Stimulated activated CD8-positive, alpha-beta memory T cell treated with anti-CD3 and anti-CD28 coated beads, Interleukin-15, amount 100 ng/mL, for 48 hours (primary cell): ENCODE measurements at regions not wholly inside any gene's neighbourhood (a gene's known extent, or its start where the extent isn't known, plus 50 kb on each side); places are given as distances from the start of the nearest gene placed in this dataset.
"Not testable (repeated sequence)": the region's sequence is repeated elsewhere in the genome, so short reads cannot be mapped to it uniquely, and the experiment has no call there.

Source experiments
- DNase-seq, 2 donors: peaks; one replicate each; pipeline ENCODE4 v3.0.0-alpha.2; 2020; ENCODE audit warnings: low read depth in 2 of 2

- no peak for DNase-seq
These were observed 1130.7 kb upstream of the FAM98A start for GRCh38 chr2:34729845-34730244.

DNA sequence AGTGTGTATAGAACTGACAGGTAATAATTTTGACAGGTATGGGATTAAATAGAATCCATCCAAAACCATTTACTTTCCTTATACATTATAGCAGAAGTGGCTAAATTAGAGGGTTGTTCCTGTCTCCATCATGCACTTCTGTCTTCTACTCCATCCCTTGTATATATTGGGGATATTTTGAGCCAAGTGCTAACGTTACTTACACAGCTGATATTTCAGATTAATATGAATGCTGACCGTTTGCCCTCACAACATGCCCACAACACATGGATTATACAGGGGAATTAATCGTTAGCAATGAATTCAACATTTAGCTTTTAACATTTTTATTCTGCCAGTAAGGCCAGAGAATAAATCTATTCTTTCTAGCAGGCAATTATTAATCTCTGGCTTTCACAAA lies 1125.0 kb upstream of the FAM98A start:
- DNase-seq, result no peak

- DNase-seq, result no peak
These were observed 1124.6 kb upstream of the FAM98A start for GRCh38 chr2:34723683-34724082.

DNA sequence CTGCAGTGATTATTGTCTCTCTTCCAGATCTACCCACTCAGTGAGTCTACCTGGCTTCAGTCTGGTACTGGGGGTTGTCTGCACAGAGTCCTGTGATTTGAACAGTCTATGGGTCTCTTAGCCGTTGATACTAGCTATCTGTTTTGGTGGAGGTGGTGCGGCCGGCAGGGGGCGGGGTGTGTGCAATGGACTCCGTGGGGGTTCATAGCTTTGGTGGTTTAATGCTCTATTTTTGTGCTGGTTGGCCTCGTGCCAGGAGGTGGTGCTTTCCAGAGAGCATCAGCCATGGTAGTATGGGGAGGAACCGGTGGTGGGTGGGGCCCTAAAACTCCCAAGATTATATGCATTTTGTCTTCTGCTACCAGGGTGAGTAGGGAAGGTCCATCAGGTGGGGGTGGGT lies 1120.1 kb upstream of the FAM98A start:
- DNase-seq, result no peak

- no peak for DNase-seq
These were observed 1106.6 kb upstream of the FAM98A start for GRCh38 chr2:34705551-34706247.

- no peak for DNase-seq
These were observed 1104.2 kb upstream of the FAM98A start for GRCh38 chr2:34703292-34703691.

- not testable (repeated sequence) for DNase-seq
These were observed 1103.3 kb upstream of the FAM98A start for GRCh38 chr2:34702391-34702790.

GRCh38 chr2:34677591-34677990 lies 1078.5 kb upstream of the FAM98A start:
- DNase-seq, result not testable (repeated sequence)

DNA sequence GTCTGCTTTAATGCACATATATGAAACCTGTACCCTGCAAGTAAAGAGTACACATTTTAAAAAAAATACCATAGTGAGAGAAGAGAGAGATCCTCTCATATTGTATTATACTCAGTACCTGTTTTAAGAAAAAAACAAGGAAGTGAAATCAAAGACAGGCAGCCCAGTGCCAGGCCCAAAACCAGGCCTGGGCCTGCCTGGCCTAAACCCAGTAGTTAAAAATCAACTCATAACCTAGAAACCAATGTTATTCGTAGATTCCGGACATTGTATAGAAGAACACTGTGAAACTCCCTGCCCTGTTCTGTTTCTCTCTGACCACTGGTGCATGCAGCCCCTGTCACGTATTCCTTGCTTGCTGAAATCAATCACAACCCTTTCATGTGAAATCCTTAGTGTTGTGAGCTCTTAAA lies 1078.0 kb upstream of the FAM98A start:
- not testable (repeated sequence) for DNase-seq

DNA sequence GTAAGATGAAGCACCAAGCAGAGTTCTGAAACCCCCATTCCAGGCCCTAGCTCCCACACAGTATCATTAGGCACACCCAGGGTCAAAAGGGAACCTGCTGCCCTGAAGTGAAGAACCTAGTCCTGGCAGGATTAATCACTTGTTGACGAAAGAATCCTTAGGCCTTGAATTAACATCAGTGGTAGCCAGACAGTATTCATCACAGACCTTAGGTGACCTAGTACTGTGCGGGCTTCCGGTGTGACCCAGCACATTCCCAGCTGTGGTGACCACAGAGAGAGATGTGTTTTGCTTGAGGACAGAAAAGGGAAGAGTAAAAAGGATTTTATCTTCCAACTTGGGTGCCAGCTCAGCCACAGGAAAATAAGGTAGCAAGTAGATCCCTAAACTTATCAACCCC lies 1071.4 kb upstream of the FAM98A start:
- DNase-seq, result no peak

DNA sequence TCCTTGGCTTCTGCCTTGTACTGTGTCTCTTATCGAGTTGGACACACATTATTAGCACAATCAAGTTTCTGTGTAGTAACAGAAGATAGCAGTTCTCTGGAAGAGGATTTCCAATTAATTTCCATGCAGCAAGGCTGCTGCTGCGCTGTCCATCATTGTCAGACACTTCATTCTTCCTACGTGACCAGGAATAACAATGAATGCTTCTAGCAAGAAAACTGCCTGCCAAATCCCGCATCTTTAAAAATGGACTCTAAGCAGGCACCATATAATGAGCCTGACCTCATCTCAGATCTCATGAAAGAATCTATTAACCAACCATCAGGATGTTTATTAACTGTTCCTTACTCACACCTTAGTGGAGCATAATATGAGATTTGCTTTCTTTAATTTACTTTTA lies 1067.7 kb upstream of the FAM98A start:
- DNase-seq, result no peak

GRCh38 chr2:34664266-34664665 lies 1065.2 kb upstream of the FAM98A start:
- no peak for DNase-seq

DNA sequence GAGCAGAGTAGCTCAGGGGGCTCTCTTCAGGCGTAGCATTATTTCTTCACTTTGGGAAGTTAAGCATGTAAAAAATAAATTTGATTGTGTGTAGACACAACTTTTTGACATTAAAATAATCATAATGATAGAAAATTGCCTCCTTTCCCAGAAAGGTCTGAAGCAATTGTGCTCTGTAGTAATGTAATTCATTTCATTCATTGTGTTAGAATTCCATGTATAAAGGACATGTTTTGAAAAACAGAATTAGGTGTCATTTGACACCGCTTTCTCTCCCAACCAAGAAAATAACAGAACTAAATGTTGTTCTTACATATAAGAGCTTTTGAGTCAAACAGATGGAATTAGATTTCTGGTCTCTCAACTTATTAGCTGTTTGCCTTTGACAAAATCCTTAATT lies 1064.2 kb upstream of the FAM98A start:
- no peak for DNase-seq

DNA sequence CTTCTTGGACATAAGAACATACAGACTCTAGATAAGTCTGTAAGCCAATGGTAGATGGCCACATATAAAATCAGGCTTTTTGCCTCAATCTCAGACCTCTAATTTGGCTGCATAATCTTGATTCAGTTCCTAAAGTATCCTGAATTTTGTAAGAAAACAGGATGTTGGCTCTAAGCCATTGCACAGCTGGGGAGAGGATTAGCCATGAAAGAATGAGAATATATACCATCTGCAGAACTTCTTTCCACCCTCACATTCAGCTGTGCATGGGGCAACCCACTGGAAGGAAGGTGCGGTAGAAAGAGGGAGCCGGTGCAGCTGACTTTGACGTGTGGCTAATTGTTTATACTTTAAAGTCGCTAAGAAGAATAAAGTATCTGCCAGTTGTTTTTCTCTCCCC lies 1061.6 kb upstream of the FAM98A start:
- no peak for DNase-seq

- no peak for DNase-seq
These were observed 1057.5 kb upstream of the FAM98A start for GRCh38 chr2:34656632-34657031.

- DNase-seq, result no peak
These were observed 1053.5 kb upstream of the FAM98A start for GRCh38 chr2:34652636-34653035.

DNA sequence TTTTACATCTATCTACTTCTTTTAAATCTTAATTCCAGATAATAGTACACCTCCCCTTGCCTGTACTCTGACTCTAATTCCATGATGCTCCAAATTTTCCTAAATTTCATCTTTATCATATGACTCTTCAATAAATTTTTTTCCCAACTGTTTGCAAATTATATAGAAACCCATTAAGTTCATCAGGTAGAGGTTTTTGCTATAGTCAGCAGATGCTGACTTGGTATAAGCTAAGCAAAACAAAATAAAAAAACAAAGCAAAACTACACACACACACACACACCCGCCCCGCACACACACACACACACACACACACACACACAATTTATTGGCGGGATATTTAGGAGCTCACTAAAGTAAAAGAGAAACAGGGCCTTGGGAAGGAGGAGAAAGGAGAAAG lies 1047.8 kb upstream of the FAM98A start:
- no peak for DNase-seq

GRCh38 chr2:34632327-34632726 lies 1033.2 kb upstream of the FAM98A start:
- no peak for DNase-seq

GRCh38 chr2:34627003-34627402 lies 1027.9 kb upstream of the FAM98A start:
- no peak for DNase-seq

DNA sequence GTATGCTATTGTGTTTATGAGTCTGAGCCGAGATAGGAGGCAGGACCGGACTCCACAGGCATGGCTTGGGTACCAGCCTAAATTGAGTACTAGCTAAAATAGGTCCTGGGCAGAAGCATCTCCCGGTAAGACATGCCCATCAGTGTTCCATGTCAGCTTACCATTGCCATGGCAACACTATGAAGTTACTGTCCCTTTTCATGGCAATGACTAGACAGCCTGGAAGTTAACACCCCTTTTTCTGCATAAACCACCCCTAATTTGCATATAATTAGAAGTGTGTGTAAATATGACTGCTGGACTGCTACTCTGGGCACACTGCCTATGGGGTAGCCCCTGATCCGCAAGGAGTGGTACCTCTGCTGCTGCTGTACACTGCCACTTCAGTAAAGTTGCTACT lies 1005.1 kb upstream of the FAM98A start:
- DNase-seq, result no peak

- no peak for DNase-seq
These were observed 1003.2 kb upstream of the FAM98A start for GRCh38 chr2:34602262-34602661.

GRCh38 chr2:34601561-34601960 lies 1002.5 kb upstream of the FAM98A start:
- no peak for DNase-seq

DNA sequence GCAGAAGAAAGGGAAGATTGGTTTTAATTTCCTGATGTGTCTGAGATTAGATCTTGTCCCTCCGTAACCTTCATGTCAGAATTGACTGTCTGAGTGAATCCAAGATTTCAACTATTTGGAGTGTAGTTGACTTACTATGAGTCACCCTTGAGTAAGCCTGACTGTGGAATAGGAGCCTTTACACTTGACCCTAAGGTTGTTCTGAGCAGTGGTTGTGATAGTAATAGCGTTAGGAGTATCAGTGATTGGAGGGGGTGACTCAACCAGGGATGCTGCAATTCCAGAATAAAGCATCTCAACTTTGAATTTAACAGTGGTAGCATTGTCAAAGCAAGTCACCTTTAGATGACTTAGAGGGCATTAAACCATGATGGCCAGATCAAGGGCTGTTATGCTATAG lies 979.5 kb upstream of the FAM98A start:
- DNase-seq, result no peak

- no peak for DNase-seq
These were observed 971.3 kb upstream of the FAM98A start for GRCh38 chr2:34570266-34570872.
